Suprapubic skin (tissue), 4 donors: ENCODE measurements at regions not wholly inside any gene's neighbourhood (a gene's known extent, or its start where the extent isn't known, plus 50 kb on each side); places are given as distances from the start of the nearest gene placed in this dataset.
"Not testable (repeated sequence)": the region's sequence is repeated elsewhere in the genome, so short reads cannot be mapped to it uniquely, and the experiment has no call there.

Experiments used
- DNase-seq, 2 donors: peaks; one replicate each; pipeline ENCODE4 v3.0.0-alpha.2; 2019; ENCODE audit warnings: low spot score in 2 of 2
- H3K27ac ChIP-seq: fragments of 200-600 bp; sonication (generic); one replicate; pipeline ENCODE4 v1.5.1; 2019
- H3K27me3 ChIP-seq: fragments of 200-600 bp; sonication (generic); one replicate; pipeline ENCODE4 v1.5.1; 2019
- H3K36me3 ChIP-seq: fragments of 200-600 bp; sonication (generic); one replicate; pipeline ENCODE4 v1.5.1; 2019
- H3K4me1 ChIP-seq: fragments of 200-600 bp; sonication (generic); one replicate; pipeline ENCODE4 v1.5.1; 2019
- H3K4me3 ChIP-seq: fragments of 200-600 bp; sonication (generic); one replicate; pipeline ENCODE4 v1.5.1; 2019; ENCODE audit warnings: mild to moderate bottlenecking
- H3K9me3 ChIP-seq: fragments of 200-600 bp; sonication (generic); one replicate; pipeline ENCODE4 v1.5.1; 2019
- CTCF ChIP-seq, 2 donors: fragments of 200-600 bp in 1 of 2; fragments of 450-650 bp in 1 of 2; sonication (generic) in 1 of 2; IDR thresholded peaks; one replicate each; pipeline ENCODE4 v1.5.1; 2016 to 2019; ENCODE audit warnings: antibody characterized with exemption in 2 of 2, mild to moderate bottlenecking in 1 of 2, moderate library complexity in 1 of 2
- EP300 ChIP-seq: sonication (generic); formaldehyde crosslinking; IDR thresholded peaks from one replicate; pipeline ENCODE4 v1.6.1; 2017; ENCODE audit warnings: antibody characterized with exemption
- POLR2A ChIP-seq, 2 donors: fragments of 450-650 bp; IDR thresholded peaks; one replicate each; pipeline ENCODE4 v1.6.1; 2017; ENCODE audit warnings: antibody characterized with exemption in 2 of 2, mild to moderate bottlenecking in 2 of 2, moderate library complexity in 2 of 2
- POLR2AphosphoS5 ChIP-seq, 3 donors: sonication (generic); formaldehyde crosslinking; IDR thresholded peaks; one replicate each; pipeline ENCODE4 v1.6.1; 2017; ENCODE audit warnings: antibody characterized with exemption in 3 of 3
- WGBS: methylation state at CpG from one replicate; pipeline ENCODE4 v1.1.5; 2018; 5-methylcytosine and 5-hydroxymethylcytosine counted together

GRCh38 chr4:155060873-155061272 is 147.6 kb upstream of the NPY2R start:
- Histone ChIP-seq H3K27me3 (no peaks in the 10 kb centered on the region), H3K36me3 (no peaks in the 10 kb centered on the region), H3K4me1 (no peaks in the 10 kb centered on the region), H3K9me3 (no peaks in the 10 kb centered on the region), H3K27ac (no peak overlapping the region), H3K4me3 (no peak overlapping the region)
- DNase-seq, result no peak
- 85% methylated on average over 1 of the region's 1 CpG for WGBS
- no peak for TF ChIP-seq EP300
- TF ChIP-seq POLR2A (IDR thresholded peaks at IDR 0.05), result no peak
- TF ChIP-seq POLR2AphosphoS5 (IDR thresholded peaks at IDR 0.05), result no peak
- no peak for TF ChIP-seq CTCF (IDR thresholded peaks at IDR 0.05)

- TF ChIP-seq POLR2A (IDR thresholded peaks at IDR 0.05), result no peak
- no peak overlapping the region for H3K4me3 ChIP-seq
- no peak for DNase-seq
Measured at GRCh38 chr4:155062948-155063347, 145.5 kb upstream of the NPY2R start.

DNA sequence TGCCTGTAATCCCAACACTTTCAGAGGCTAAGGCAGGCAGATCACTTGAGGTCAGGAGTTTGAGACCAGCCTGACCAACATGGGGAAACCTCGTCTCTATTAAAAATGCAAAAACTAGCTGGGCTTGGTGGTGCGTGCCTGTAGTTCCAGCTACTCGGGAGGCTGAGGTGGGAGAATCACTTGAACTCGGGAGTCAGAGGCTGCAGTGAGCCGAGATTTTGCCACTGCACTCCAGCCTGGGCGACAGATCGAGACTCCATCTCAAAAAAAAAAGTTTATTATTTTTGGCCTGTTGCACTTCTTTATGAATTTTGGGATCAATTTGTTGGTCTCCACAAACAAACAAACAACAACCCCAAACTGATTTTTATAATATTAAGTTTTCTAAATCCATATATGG is 143.5 kb upstream of the NPY2R start:
- not testable (repeated sequence) for H3K27ac ChIP-seq, H3K27me3 ChIP-seq, H3K9me3 ChIP-seq, DNase-seq, H3K4me1 ChIP-seq, H3K4me3 ChIP-seq, H3K36me3 ChIP-seq
- WGBS, result 88% methylated on average over 7 of the region's 7 CpGs

More at GRCh38 chr4:155062948-155063347, 145.5 kb upstream of the NPY2R start:
- no peaks in the 10 kb centered on the region for H3K4me1 ChIP-seq
- H3K27me3 ChIP-seq, result no peaks in the 10 kb centered on the region
- no peaks in the 10 kb centered on the region for H3K9me3 ChIP-seq
- no peak overlapping the region for H3K27ac ChIP-seq
- H3K36me3 ChIP-seq, result no peaks in the 10 kb centered on the region

GRCh38 chr4:155066871-155067270 is 141.6 kb upstream of the NPY2R start:
- no peak for DNase-seq
- Histone ChIP-seq H3K9me3 (no peaks in the 10 kb centered on the region), H3K27me3 (no peaks in the 10 kb centered on the region), H3K4me1 (no peaks in the 10 kb centered on the region), H3K36me3 (no peaks in the 10 kb centered on the region), H3K4me3 (no peak overlapping the region), H3K27ac (no peak overlapping the region)
- TF ChIP-seq CTCF (IDR thresholded peaks at IDR 0.05) (no peak), EP300 (no peak), POLR2A (IDR thresholded peaks at IDR 0.05) (no peak), POLR2AphosphoS5 (IDR thresholded peaks at IDR 0.05) (no peak)

GRCh38 chr4:155071962-155072361 is 136.5 kb upstream of the NPY2R start:
- no peaks in the 10 kb centered on the region for H3K4me1 ChIP-seq
- no peak overlapping the region for H3K4me3 ChIP-seq
- TF ChIP-seq CTCF (IDR thresholded peaks at IDR 0.05) (no peak), EP300 (no peak), POLR2AphosphoS5 (IDR thresholded peaks at IDR 0.05) (no peak), POLR2A (IDR thresholded peaks at IDR 0.05) (no peak)
- H3K9me3 ChIP-seq, result no peaks in the 10 kb centered on the region
- no peak overlapping the region for H3K27ac ChIP-seq
- DNase-seq, result no peak
- no peaks in the 10 kb centered on the region for H3K27me3 ChIP-seq
- no peaks in the 10 kb centered on the region for H3K36me3 ChIP-seq
- WGBS, result 86% methylated on average over 2 of the region's 2 CpGs

- no peak for DNase-seq
- Histone ChIP-seq H3K27me3 (no peaks in the 10 kb centered on the region), H3K27ac (no peak overlapping the region), H3K4me1 (no peaks in the 10 kb centered on the region), H3K36me3 (no peaks in the 10 kb centered on the region), H3K4me3 (no peak overlapping the region), H3K9me3 (no peaks in the 10 kb centered on the region)
- TF ChIP-seq EP300 (no peak), POLR2AphosphoS5 (IDR thresholded peaks at IDR 0.05) (no peak), CTCF (IDR thresholded peaks at IDR 0.05) (no peak), POLR2A (IDR thresholded peaks at IDR 0.05) (no peak)
- WGBS, result 81% methylated on average over 4 of the region's 4 CpGs
Measured at GRCh38 chr4:155072417-155072816, 136.0 kb upstream of the NPY2R start.
